ENCODE measurements at regions not wholly inside any gene's neighbourhood (a gene's known extent, or its start where the extent isn't known, plus 50 kb on each side); places are given as distances from the start of the nearest gene placed in this dataset.
"Not testable (repeated sequence)": the region's sequence is repeated elsewhere in the genome, so short reads cannot be mapped to it uniquely, and the experiment has no call there.

DNA sequence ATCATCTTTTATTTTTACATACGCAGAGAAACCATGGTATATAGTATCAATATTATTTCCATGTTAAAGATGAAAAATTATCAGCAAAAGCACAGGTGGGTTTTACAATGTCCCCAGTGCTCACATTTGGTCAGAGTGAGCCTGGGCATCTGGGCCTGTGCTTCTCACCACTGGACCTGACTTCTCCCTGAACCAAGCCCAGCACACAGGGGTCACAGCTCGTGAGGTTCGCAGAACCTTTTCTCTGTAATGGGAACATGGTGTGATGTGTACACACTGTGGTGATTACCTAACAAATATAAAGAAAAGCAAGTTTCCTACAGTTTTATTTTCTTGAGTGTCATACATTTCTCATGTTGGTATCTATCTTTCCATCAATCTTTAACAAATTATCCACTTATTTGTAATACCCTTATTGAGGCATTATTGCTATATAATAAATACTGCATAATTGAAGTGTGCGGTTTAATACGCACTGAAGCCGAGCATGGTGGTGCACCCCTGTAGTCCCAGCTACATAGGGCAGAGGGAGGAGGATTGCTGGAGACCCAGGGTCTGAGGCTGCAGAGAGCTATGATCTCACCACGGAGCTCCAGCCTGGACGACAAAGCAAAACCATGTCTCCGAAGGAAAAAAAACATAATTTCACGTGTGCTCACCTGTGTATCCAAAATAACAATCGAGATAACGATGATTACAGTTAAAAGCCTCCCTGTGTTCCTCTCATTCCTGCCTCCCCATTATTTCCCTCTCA, 743.2 kb downstream of the TMEM121 start:
- no peak for DNase-seq (ENCODE audit: low read depth)

DNA sequence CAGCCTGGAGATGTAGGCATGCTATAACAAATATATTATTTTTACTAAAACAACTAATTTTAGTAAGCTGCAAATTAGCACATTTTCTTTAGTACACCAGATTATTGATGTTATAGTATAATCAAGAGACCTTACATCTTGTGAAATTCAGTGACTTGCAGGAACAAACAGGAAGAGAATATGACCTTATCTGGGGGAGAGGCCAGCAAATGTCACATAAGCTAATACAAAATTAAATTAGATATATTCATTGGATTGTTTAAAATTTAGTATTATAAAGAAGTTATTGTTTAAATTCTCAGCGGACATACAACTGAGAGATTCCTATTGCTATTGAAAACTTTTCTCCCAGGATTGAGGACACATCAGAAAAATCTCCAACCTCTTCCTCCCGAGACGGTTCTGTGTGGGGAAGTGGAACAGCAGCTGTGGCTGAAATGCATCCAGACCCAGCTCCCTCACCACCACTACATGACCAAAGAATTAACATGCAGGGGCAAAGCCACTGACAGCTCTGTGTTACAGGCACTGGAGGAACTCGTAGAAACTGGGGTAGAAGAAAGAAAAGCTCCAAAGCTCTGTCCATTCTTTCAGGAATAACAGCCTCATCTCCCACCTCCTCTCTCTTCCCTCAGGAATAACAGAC, 744.2 kb downstream of the TMEM121 start:
- not testable (repeated sequence) for DNase-seq (ENCODE audit: low read depth)

DNA sequence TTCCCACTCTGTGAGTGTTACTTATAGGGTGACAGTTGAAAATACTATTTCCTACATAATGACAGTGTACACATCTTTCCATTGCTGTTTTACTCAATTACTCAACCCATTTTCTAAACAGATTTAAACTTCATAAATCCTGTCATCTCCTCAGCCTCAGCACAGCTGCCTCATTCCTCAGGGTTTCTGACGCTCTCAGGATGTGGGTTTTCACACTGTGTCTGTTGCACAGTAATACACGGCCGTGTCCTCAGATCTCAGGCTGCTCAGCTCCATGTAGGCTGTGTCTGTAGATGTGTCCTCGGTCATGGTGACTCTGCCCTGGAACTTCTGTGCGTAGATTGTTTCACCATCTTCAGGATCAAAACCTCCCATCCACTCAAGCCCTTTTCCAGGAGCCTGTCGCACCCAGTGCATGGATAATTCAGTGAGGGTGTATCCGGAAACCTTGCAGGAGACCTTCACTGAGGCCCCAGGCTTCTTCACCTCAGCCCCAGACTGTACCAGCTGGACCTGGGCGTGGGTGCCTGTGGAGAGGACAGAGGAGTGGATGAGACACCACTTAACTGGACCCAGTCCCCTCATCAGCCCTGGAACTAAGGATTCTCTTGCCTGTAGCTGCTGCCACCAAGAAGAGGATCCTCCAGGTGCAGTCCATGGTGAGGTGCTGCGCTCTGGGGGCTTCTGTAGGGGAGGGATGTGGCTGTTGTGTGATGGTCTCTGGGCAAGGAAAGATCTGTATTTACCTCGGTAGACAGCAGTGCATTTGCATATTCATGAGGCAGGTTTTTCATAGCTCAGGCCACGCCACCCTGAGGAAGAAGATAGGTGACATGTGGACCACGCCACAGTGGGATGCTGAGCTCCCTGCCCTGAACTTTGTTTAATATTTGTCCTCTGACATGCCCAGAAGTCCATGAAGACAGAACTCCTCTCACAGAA, 750.2 kb downstream of the TMEM121 start:
- no peak for DNase-seq (ENCODE audit: low read depth)

DNA sequence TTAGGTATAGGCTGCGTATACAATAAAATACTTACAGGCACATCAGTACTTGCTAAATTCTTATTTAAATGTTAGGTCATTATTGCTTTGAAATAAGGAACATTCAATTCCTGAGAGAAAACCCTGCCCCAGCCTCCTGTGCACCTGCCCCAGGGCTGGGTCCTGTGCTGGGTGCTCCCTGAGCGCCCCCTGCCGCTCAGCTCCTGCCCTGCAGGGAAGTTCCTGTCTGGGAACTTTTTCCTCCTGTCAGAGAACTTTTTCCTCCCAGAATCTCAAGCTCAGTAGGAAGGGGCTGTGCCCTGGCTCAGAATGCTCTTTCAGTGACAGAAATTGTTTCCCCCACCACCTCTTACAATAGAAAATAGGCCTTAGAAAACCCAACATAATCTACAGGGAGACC, 751.1 kb downstream of the TMEM121 start:
- no peak for DNase-seq (ENCODE audit: low read depth)

DNA sequence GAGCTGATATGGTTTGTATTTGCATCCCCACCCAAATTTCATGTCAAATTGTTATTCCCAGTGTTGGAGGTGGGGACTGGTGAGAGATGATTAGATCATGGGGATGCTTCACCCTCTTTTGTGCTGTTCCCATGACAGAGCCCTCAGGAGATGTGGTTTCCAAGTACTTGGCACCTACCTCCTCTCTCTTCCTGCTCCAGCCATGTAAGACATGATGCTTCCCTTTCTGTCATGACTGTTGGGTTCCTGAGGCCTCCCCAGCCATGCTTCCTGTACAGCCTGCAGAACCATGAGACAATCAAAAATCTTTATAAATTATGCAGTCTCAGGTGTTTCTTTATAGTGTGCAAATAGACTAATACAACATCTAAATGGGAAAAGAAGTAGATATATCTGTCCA, 754.5 kb downstream of the TMEM121 start:
- DNase-seq (ENCODE audit: low read depth), result no peak

DNA sequence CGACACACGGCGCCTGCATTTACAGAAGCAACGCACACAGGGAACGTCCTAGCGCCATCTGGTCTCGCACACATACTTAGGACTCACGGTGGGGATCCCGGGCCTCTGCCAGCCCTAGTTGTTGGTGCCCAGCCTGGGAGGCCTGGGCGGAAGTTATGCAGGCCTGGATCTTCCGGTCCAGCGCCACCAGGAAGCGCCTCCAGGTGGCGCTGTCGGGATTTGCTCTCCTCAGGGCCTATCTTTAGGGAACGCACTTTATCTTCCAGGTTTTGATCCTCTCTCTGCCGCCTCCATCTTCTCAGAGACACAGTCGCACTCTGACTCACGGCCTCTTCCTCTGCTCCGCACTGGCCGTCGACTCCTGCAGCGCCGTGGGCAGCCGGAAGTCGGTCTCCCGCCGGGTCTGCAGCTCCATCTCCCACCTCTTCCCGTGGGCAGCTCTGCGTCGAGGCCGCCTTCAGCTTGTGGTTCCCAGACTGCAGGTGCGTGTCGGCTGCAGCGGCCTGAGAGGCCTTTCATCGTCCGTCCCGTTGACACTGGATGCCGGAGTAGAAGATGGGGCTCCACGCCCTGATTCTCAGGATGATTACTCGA, 760.4 kb downstream of the TMEM121 start:
- DNase-seq (ENCODE audit: low read depth), result no peak

DNA sequence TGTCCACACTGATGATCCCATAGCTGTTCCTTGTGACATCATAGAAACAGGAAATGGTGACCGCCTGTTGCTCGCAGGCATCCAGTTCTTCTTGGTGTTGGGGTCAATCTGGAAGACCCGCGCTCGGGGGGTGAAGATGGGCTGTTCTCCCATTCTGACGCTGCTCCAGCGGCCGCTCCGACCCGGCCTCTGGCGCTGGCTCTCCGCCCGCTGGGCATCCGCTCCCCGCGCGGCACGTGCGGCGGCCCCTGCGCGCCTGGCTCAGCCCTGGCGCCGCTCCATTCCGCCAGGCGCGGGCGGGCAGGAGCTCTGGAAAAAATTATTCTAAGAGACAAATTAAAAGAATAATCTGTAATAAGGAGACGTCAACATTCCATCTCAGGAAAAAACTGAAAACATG, 761.1 kb downstream of the TMEM121 start:
- no peak for DNase-seq (ENCODE audit: low read depth)

DNA sequence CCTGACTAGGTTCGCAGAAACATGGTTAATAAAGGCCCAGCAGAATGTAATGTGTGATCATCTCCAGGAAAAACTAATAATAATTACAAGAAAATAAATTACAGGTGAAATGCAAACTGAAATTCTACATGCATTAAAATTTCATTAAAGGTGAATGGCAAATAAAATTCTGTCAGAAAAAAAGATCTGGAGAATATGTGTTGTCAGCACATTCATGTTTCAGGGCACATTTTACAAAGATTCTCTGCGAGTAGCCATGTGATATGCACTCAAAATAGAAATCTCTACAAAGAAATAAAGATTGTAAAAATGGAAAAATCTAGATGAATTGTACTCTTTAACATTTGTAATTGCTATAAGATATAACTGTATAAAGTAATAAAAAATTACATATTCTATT, 765.2 kb downstream of the TMEM121 start:
- no peak for DNase-seq (ENCODE audit: low read depth)

DNA sequence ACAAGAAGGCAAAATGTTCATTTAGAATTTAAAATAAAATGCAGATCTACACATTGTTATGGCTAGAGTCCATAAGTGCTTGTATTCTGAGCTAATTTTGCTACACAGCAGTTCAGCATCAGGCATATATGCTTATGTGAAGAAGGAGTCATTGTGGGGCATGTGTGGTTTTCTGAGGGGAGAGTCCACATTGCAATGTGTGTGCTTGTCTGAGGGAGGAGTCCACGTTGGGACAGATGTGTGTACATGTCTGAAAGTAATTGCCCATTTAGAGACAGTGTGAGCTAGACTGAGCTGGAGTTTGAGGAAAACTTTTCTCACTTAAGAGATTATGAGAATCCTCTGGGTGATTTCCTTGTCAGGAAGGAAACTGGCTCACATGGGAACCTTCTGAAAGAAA, 767.9 kb downstream of the TMEM121 start:
- DNase-seq (ENCODE audit: low read depth), result no peak

DNA sequence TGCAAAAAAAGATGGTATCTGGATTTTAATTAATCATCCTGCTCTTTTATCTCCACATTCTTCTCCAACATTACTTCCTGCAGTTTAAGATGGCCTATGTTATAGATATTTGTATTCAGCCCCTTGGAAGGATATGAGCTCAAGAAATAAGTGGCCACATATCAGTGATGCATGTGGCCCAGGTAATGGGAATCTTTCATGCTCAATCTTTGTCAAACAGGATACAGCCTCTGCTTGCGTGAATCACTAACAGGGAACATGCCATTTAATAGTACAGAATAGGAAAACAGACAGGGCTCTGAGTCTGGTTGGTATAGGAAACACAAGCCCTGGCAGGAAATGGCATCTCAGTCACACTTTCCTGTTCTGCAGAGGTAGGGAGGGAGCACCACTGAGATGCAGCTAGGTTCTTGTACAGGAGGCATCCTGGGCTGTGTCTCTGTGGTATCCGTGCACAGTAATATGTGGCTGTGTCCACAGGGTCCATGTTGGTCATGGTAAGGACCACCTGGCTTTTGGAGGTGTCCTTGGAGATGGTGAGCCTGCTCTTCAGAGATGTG, 774.6 kb downstream of the TMEM121 start:
- DNase-seq (ENCODE audit: low read depth), result not testable (repeated sequence)

DNA sequence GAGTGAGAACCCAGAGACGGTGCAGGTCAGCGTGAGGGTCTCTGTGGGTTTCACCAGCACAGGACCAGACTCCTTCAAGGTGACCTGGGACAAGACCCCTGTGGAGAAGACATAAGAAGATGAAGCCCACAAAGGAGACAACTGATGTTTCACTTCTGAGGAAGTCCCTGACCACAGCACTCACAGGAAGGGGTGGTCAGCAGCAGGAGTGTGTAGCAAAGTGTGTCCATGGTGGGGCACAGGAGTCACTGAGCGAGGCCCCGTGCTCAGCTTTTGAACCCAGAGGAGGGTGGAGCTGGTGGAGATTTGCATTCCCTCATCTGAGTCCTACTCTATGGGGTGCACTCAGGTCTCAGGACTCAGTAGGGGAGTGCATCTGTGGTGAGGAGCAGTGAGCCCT, 775.2 kb downstream of the TMEM121 start:
- DNase-seq (ENCODE audit: low read depth), result not testable (repeated sequence)

DNA sequence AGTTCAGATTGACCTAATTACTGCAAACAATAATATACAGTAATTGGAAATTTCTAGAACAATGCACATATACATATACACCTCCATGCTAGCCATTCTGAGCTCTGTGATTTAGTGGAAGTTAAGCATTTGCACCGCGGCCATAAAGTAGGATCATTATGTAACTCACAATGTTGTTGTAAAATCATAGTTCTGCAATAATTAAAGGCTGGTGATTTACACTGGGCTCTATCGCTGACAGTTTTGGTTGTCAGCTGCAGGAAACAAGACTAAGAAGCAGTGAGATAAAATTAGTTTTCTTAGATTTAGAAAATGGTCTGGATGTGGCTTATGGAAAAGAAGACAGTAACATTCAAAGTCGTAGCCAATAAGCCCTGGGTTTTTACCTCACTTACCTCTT, 776.3 kb downstream of the TMEM121 start:
- DNase-seq (ENCODE audit: low read depth), result no peak

DNA sequence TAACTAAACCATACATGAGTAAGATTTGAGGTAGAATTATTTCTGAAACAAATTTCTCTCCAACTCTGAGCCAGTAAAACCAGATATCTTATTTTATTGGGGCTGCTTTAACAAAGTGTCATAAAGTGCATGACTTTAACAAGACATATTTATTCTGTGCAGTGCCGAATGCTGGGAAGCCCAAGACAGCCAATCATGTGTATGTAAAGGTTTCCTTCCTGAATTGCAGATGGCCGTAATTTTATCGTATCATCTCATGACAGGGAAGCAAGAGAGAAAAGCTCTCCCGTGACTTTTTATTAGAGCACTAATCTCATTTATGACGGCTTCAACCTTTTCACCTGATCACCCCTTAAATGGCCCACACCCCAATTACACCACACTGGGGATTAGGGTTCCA, 777.9 kb downstream of the TMEM121 start:
- DNase-seq (ENCODE audit: low read depth), result no peak

DNA sequence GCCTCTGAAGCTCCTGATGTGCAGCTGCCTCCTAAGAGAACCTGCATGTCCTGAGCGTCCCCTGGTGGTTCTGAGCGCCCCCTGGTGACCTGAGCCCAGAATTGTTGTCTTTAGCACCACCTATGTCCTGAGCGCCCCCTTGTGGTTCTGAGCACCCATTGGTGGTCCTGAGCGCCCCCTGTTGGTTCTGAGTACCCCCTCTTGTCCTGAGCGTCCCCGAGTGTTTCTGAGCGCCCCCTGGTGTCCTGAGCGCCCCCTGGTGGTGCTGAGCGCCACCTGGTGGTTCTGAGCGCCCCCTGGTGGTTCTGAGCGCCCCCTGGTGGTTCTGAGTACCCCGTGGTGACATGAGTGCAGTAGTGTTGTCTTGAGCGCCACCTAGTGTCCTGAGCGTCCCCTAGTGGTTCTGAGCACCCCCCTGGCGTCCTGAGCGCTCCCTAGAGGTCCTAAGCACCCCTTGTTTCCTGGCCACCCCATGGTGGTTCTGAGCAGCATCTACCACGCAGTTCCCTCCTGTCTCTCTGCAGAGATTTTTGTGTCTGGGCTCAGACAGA, 782.5 kb downstream of the TMEM121 start:
- DNase-seq (ENCODE audit: low read depth), result peak; percentile 82

DNA sequence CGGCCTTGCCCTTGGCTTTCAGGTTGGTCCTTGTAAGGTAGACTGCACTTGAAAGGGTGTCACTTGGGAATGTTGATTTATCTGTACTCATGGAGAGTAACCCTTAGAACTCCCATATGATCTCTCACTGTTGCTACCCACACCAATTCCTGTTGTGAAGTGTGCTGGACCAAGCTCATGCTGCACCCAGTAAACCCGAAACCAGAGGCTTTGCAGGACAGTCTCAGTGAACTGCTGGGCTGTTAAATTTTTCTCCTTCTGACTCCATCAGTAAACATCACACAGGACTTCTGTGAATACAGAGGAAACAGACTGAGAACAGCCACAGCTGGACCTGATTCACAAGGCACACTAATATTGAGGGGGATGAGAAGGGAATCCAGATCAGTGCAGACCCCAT, 783.0 kb downstream of the TMEM121 start:
- DNase-seq (ENCODE audit: low read depth), result no peak

DNA sequence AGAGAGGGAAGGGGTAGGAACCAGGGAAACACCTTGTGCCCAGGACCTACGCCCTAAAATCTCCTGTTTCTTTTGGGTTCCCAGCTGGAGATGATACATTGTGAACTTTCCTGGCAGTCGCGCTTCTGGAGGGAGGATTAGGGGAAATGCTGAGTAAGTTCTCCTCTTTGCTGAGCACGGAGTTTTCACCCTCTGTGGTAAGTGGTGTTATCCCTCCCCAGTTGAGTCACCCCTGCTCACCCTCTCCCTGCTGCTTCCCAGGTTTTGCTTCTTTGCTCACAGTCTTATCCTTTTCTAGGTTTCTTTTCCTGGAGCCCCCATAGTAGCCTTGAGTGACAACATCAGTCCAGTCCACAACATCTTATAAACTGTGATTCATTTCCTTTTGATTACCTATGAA, 789.1 kb downstream of the TMEM121 start:
- DNase-seq (ENCODE audit: low read depth), result no peak

DNA sequence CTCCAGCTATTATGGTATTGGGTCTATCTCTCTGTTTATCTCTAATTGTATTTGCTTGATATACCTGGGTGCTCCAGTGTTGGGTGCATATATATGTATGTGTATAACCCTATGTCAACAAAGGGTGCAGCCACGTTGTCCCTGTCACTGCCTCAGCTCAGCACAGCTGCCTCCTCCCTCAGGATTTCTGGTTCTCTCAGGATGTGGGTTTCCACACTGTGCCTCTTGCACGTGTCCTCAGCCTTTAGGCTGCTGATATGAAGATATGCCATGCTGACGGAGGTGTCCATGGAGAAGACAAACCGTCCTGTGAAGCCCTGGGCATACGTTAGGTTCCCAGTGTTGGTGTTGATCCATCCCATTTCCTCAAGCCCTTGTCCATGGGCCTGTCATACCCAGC, 791.2 kb downstream of the TMEM121 start:
- no peak for DNase-seq (ENCODE audit: low read depth)

DNA sequence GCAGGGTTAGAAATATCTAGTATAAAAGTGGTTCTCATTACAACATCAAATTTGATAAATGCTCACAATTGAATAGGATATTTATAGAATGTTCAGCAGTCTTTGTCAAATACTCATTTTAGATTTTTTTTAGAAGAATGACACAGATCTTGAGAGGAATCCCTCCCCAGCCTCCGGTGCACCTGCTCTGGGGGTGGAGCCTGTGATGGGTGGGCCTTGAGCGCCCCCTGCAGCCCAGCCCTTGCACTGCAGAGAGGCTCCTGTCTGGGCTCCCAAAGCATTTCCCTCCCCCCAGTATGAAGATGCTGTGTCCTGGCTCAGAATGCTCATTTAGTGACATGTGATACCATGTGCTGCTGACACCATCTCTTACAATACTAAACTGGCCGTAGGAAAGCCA, 792.3 kb downstream of the TMEM121 start:
- peak; percentile 51 for DNase-seq (ENCODE audit: low read depth)

DNA sequence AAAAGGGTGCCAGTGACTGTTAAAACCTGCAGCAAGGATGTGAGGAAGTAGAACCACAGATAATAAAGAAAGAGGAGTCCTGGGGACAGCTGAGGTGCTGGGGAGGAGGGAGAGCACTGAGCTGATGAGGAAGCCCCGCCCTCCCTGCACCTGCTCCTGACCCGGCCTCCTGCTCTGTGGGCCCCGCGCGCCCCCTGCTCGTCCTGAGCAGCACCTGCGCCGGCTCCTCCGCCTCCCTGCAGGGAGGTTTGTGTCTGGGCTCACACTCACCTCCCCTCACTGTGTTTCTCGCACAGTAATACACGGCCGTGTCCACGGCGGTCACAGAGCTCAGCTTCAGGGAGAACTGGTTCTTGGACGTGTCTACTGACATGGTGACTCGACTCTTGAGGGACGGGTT, 797.6 kb downstream of the TMEM121 start:
- not testable (repeated sequence) for DNase-seq (ENCODE audit: low read depth)

DNA sequence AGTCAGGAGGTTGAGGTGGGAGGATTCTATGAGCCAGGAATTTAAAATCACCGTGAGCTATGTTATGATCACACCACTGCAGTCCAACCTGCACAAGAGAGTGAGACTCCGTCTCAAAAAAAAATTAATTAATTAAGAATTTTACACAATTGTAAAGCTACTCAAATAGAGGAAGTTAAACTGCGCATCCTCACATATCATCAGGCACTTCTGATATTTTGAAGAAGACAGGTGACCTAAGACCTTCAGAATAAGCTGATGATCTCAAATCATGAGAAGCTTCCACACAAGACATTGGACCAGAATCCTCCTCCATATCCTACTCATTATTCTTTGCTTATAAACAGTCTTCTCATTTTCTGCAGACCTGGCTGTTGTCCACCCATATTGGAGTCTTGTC, 800.9 kb downstream of the TMEM121 start:
- no peak for DNase-seq (ENCODE audit: low read depth)

DNA sequence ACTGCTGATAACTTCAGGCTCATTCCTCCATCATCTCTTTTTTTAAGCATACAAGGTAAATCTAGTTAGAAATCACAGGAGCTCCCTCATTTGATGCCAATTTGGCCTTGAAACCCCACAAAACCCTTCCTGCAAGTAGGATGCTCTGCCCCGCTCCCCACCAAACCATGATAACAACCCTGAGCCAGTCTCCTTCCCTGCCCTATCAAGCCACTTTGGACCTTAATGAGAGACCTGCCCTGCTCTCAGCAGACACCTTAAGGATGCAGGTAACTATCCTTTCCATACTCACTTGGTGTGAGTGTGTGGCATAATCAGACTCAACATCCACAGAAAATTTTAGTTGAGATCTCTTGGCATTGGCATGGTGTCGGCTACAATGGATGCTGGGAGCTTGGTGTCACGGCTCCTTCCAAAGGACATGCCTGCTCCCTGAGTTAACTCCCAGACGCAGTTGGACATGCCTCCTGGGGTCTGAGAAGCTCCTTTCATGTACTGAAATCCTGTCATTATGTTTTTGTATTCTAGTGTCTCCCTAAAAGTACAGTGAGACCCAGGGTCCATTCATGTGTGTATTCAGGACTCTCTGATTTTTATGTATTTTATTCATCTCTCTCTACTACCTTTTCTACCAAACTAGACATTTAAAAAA, 801.4 kb downstream of the TMEM121 start:
- not testable (repeated sequence) for DNase-seq (ENCODE audit: low read depth)

Data from activated T-cell treated with anti-CD3 and anti-CD28 coated beads for 24 hours (primary cell).